ENCODE measurements at regions not wholly inside any gene's neighbourhood (a gene's known extent, or its start where the extent isn't known, plus 50 kb on each side); places are given as distances from the start of the nearest gene placed in this dataset.

- no peak for TF ChIP-seq EGR1 (IDR thresholded peaks at IDR 0.05; ENCODE audit: low read depth)
- TF ChIP-seq CTCF (IDR thresholded peaks at IDR 0.05 in 2 of 3, conservative IDR thresholded peaks at IDR 0.05 in 1 of 3; ENCODE audit: borderline replicate concordance in 1 of 3, insufficient read depth in 1 of 3, low read depth in 2 of 3, low read length in 2 of 3), result no peak
- TF ChIP-seq EZH2 (IDR thresholded peaks at IDR 0.05), result no peak
Observed at GRCh38 chr2:4077017-4077416, 373.6 kb downstream of the DCDC2C start.
